Liver (tissue), 3 donors: ENCODE measurements at regions not wholly inside any gene's neighbourhood (a gene's known extent, or its start where the extent isn't known, plus 50 kb on each side); places are given as distances from the start of the nearest gene placed in this dataset.

ENCODE experiments used
- CTCF ChIP-seq: fragments of 150-350 bp; IDR thresholded peaks from 2 replicates; pipeline ENCODE4 v1.5.1; 2017; ENCODE audit warnings: improper control_type of control experiment, low read depth, low read length; ENCODE audit not compliant: missing input control
- EGR1 ChIP-seq, 2 donors: IDR thresholded peaks; 2 replicates each; pipeline ENCODE4 v1.6.1; 2016 to 2018; ENCODE audit warnings: antibody characterized with exemption in 2 of 2, low read depth in 2 of 2
- REST ChIP-seq: IDR thresholded peaks from 2 replicates; pipeline ENCODE4 v1.6.1; 2016; ENCODE audit warnings: antibody characterized with exemption, mild to moderate bottlenecking
- RXRA ChIP-seq, 2 donors: IDR thresholded peaks; 2 replicates each; pipeline ENCODE4 v1.6.1; 2017 to 2018; ENCODE audit warnings: antibody characterized with exemption in 2 of 2, mild to moderate bottlenecking in 1 of 2
- TAF1 ChIP-seq: conservative IDR thresholded peaks from 2 replicates; pipeline ENCODE4 v1.6.1; 2016; ENCODE audit warnings: antibody characterized with exemption, mild to moderate bottlenecking
- donor health status: healthy.
- donor health status: healthy.

GRCh38 chr4:107351196-107351595 is 315.1 kb upstream of the DKK2 start:
- TF ChIP-seq CTCF, result no peak
- TF ChIP-seq EGR1 (IDR thresholded peaks at IDR 0.05; ENCODE audit: low read depth in 2 of 2), result no peak
- TF ChIP-seq TAF1, result no peak
- TF ChIP-seq RXRA (IDR thresholded peaks at IDR 0.05), result no peak
- no peak for TF ChIP-seq REST
